Dedifferentiated amniotic fluid mesenchymal stem cell (primary cell): ENCODE measurements at regions not wholly inside any gene's neighbourhood (a gene's known extent, or its start where the extent isn't known, plus 50 kb on each side); places are given as distances from the start of the nearest gene placed in this dataset.

Source experiments
- DNase-seq: peaks from one replicate; pipeline ENCODE4 v3.0.0-alpha.2; 2016; ENCODE audit errors: extremely low spot score

GRCh38 chr6:149149653-149150052 lies 167.9 kb upstream of the TAB2 start:
- no peak for DNase-seq

GRCh38 chr6:149150301-149150700 lies 167.2 kb upstream of the TAB2 start:
- no peak for DNase-seq

- no peak for DNase-seq
These were observed 166.6 kb upstream of the TAB2 start for GRCh38 chr6:149150801-149151398.

GRCh38 chr6:149152521-149152920 lies 165.0 kb upstream of the TAB2 start:
- DNase-seq: no peak

- DNase-seq: no peak
These were observed 164.4 kb upstream of the TAB2 start for GRCh38 chr6:149153100-149153499.

GRCh38 chr6:149153693-149154092 lies 163.8 kb upstream of the TAB2 start:
- no peak for DNase-seq

- no peak for DNase-seq
These were observed 163.2 kb upstream of the TAB2 start for GRCh38 chr6:149154261-149154821.

GRCh38 chr6:149157126-149157525 lies 160.4 kb upstream of the TAB2 start:
- no peak for DNase-seq

- no peak for DNase-seq
These were observed 159.4 kb upstream of the TAB2 start for GRCh38 chr6:149158076-149158475.

- no peak for DNase-seq
These were observed 156.6 kb upstream of the TAB2 start for GRCh38 chr6:149160943-149161342.

- DNase-seq: no peak
These were observed 154.6 kb upstream of the TAB2 start for GRCh38 chr6:149162924-149163323.

- no peak for DNase-seq
These were observed 153.2 kb upstream of the TAB2 start for GRCh38 chr6:149164199-149164750.

- DNase-seq: no peak
These were observed 151.2 kb upstream of the TAB2 start for GRCh38 chr6:149166336-149166735.

- no peak for DNase-seq
These were observed 150.8 kb upstream of the TAB2 start for GRCh38 chr6:149166747-149167146.

GRCh38 chr6:149168968-149169367 lies 148.5 kb upstream of the TAB2 start:
- no peak for DNase-seq

- no peak for DNase-seq
These were observed 147.6 kb upstream of the TAB2 start for GRCh38 chr6:149169761-149170511.

- DNase-seq: no peak
These were observed 146.7 kb upstream of the TAB2 start for GRCh38 chr6:149170564-149171452.

GRCh38 chr6:149173222-149173621 lies 144.3 kb upstream of the TAB2 start:
- no peak for DNase-seq

- DNase-seq: no peak
These were observed 142.6 kb upstream of the TAB2 start for GRCh38 chr6:149174962-149175361.

- no peak for DNase-seq
These were observed 140.4 kb upstream of the TAB2 start for GRCh38 chr6:149176971-149177667.

GRCh38 chr6:149179431-149179830 lies 138.1 kb upstream of the TAB2 start:
- no peak for DNase-seq
